CD4-positive, alpha-beta T cell treated with Interleukin-12 subunit alpha and Interleukin-12 subunit beta, for 1 hour (primary cell): ENCODE measurements at regions not wholly inside any gene's neighbourhood (a gene's known extent, or its start where the extent isn't known, plus 50 kb on each side); places are given as distances from the start of the nearest gene placed in this dataset.
"Not testable (repeated sequence)": the region's sequence is repeated elsewhere in the genome, so short reads cannot be mapped to it uniquely, and the experiment has no call there.

Source experiments
- DNase-seq: peaks from one replicate; pipeline ENCODE4 v3.0.0-alpha.2; 2020

- DNase-seq, result not testable (repeated sequence)
Observed at GRCh38 chr15:37427393-37427792, 327.0 kb upstream of the MEIS2 start.

- no peak for DNase-seq
Observed at GRCh38 chr15:37446921-37447320, 346.6 kb upstream of the MEIS2 start.

GRCh38 chr15:37452498-37452897 is 352.1 kb upstream of the MEIS2 start:
- DNase-seq, result no peak

- no peak for DNase-seq
Observed at GRCh38 chr15:37480482-37480881, 380.1 kb upstream of the MEIS2 start.

GRCh38 chr15:37481126-37481525 is 380.8 kb upstream of the MEIS2 start:
- no peak for DNase-seq

GRCh38 chr15:37483779-37484178 is 383.4 kb upstream of the MEIS2 start:
- DNase-seq, result no peak

GRCh38 chr15:37485056-37485455 is 384.7 kb upstream of the MEIS2 start:
- DNase-seq, result no peak

- no peak for DNase-seq
Observed at GRCh38 chr15:37490707-37491106, 390.4 kb upstream of the MEIS2 start.

GRCh38 chr15:37516621-37517020 is 416.3 kb upstream of the MEIS2 start:
- no peak for DNase-seq

GRCh38 chr15:37517191-37517895 is 417.0 kb upstream of the MEIS2 start:
- no peak for DNase-seq

- DNase-seq, result no peak
Observed at GRCh38 chr15:37518436-37518835, 416.0 kb upstream of the TMCO5A start.

- no peak for DNase-seq
Observed at GRCh38 chr15:37520026-37520425, 414.4 kb upstream of the TMCO5A start.

GRCh38 chr15:37520882-37521281 is 413.6 kb upstream of the TMCO5A start:
- DNase-seq, result no peak

- no peak for DNase-seq
Observed at GRCh38 chr15:37524601-37525000, 409.8 kb upstream of the TMCO5A start.

GRCh38 chr15:37528432-37528831 is 406.0 kb upstream of the TMCO5A start:
- DNase-seq, result no peak

- DNase-seq, result no peak
Observed at GRCh38 chr15:37536967-37537605, 397.4 kb upstream of the TMCO5A start.

GRCh38 chr15:37537802-37538201 is 396.6 kb upstream of the TMCO5A start:
- no peak for DNase-seq

- no peak for DNase-seq
Observed at GRCh38 chr15:37548116-37548515, 386.3 kb upstream of the TMCO5A start.

GRCh38 chr15:37550360-37551024 is 383.9 kb upstream of the TMCO5A start:
- no peak for DNase-seq

- no peak for DNase-seq
Observed at GRCh38 chr15:37572401-37572800, 362.0 kb upstream of the TMCO5A start.

- DNase-seq, result no peak
Observed at GRCh38 chr15:37574985-37575384, 359.5 kb upstream of the TMCO5A start.

GRCh38 chr15:37576952-37577351 is 357.5 kb upstream of the TMCO5A start:
- DNase-seq, result no peak

- no peak for DNase-seq
Observed at GRCh38 chr15:37581866-37582532, 352.4 kb upstream of the TMCO5A start.

- no peak for DNase-seq
Observed at GRCh38 chr15:37582852-37583251, 351.6 kb upstream of the TMCO5A start.
